ENCODE measurements at regions not wholly inside any gene's neighbourhood (a gene's known extent, or its start where the extent isn't known, plus 50 kb on each side); places are given as distances from the start of the nearest gene placed in this dataset.
"Not testable (repeated sequence)": the region's sequence is repeated elsewhere in the genome, so short reads cannot be mapped to it uniquely, and the experiment has no call there.

- no peak for DNase-seq (ENCODE audit: low spot score)
Measured at GRCh38 chr4:38413524-38414341, 250.3 kb upstream of the KLF3 start.

- no peak for DNase-seq (ENCODE audit: low spot score)
Measured at GRCh38 chr4:38414410-38414809, 249.6 kb upstream of the KLF3 start.

GRCh38 chr4:38415682-38416081 is 248.3 kb upstream of the KLF3 start:
- DNase-seq (ENCODE audit: low spot score), result no peak

GRCh38 chr4:38416450-38417014 is 247.5 kb upstream of the KLF3 start:
- DNase-seq (ENCODE audit: low spot score), result no peak

GRCh38 chr4:38420254-38420653 is 243.7 kb upstream of the KLF3 start:
- DNase-seq (ENCODE audit: low spot score), result not testable (repeated sequence)

GRCh38 chr4:38422850-38423249 is 241.1 kb upstream of the KLF3 start:
- no peak for DNase-seq (ENCODE audit: low spot score)

- no peak for DNase-seq (ENCODE audit: low spot score)
Measured at GRCh38 chr4:38424151-38424871, 239.7 kb upstream of the KLF3 start.

- no peak for DNase-seq (ENCODE audit: low spot score)
Measured at GRCh38 chr4:38426532-38426931, 237.5 kb upstream of the KLF3 start.

- no peak for DNase-seq (ENCODE audit: low spot score)
Measured at GRCh38 chr4:38430841-38431240, 233.2 kb upstream of the KLF3 start.

GRCh38 chr4:38442073-38442788 is 221.8 kb upstream of the KLF3 start:
- no peak for DNase-seq (ENCODE audit: low spot score)

GRCh38 chr4:38449506-38450174 is 214.4 kb upstream of the KLF3 start:
- no peak for DNase-seq (ENCODE audit: low spot score)

- no peak for DNase-seq (ENCODE audit: low spot score)
Measured at GRCh38 chr4:38452009-38452408, 212.0 kb upstream of the KLF3 start.

GRCh38 chr4:38452542-38452941 is 211.5 kb upstream of the KLF3 start:
- no peak for DNase-seq (ENCODE audit: low spot score)

- no peak for DNase-seq (ENCODE audit: low spot score)
Measured at GRCh38 chr4:38453253-38453881, 210.6 kb upstream of the KLF3 start.

GRCh38 chr4:38454284-38454683 is 209.7 kb upstream of the KLF3 start:
- no peak for DNase-seq (ENCODE audit: low spot score)

- no peak for DNase-seq (ENCODE audit: low spot score)
Measured at GRCh38 chr4:38455092-38455862, 208.7 kb upstream of the KLF3 start.

- no peak for DNase-seq (ENCODE audit: low spot score)
Measured at GRCh38 chr4:38456096-38456495, 207.9 kb upstream of the KLF3 start.

- no peak for DNase-seq (ENCODE audit: low spot score)
Measured at GRCh38 chr4:38461342-38461741, 202.7 kb upstream of the KLF3 start.

- DNase-seq (ENCODE audit: low spot score), result no peak
Measured at GRCh38 chr4:38462367-38463055, 201.5 kb upstream of the KLF3 start.
